Chondrocyte (in vitro differentiated cells): ENCODE measurements at regions not wholly inside any gene's neighbourhood (a gene's known extent, or its start where the extent isn't known, plus 50 kb on each side); places are given as distances from the start of the nearest gene placed in this dataset.

Source experiments
- DNase-seq: peaks from one replicate; pipeline ENCODE4 v3.0.0; 2021; ENCODE audit warnings: mixed read lengths, low spot score
- H3K27ac Mint-ChIP-seq: one replicate; pipeline ENCODE4 v1.8.0; 2021; ENCODE audit warnings: mild to moderate bottlenecking, moderate library complexity, mixed read lengths; ENCODE audit not compliant: unreplicated experiment
- H3K27me3 Mint-ChIP-seq: 2 replicates; pipeline ENCODE4 v1.8.0; 2021; ENCODE audit warnings: low read depth, mixed read lengths
- H3K36me3 Mint-ChIP-seq: 2 replicates; pipeline ENCODE4 v1.8.0; 2021; ENCODE audit warnings: low read depth, mixed read lengths
- H3K4me1 Mint-ChIP-seq: 2 replicates; pipeline ENCODE4 v1.8.0; 2021; ENCODE audit warnings: low read depth, mild to moderate bottlenecking, mixed read lengths
- H3K4me3 Mint-ChIP-seq: one replicate; pipeline ENCODE4 v1.8.0; 2021; ENCODE audit warnings: mild to moderate bottlenecking, moderate library complexity, mixed read lengths; ENCODE audit not compliant: unreplicated experiment
- H3K9me3 Mint-ChIP-seq: 2 replicates; pipeline ENCODE4 v1.8.0; 2021; ENCODE audit warnings: low read depth, mixed read lengths
- TF ChIP-seq, protein P1 (sequence below): fragments of 200-600 bp; sonication (generic); IDR thresholded peaks from 2 replicates; pipeline ENCODE4 v1.5.0; 2021; ENCODE audit warnings: antibody characterized with exemption, mild to moderate bottlenecking, moderate library complexity

- Mint-ChIP-seq H3K4me3 (no peak overlapping the region), H3K4me1 (no peaks in the 10 kb centered on the region), H3K9me3 (peaks cover 8% of the 10 kb centered on the region), H3K36me3 (peaks cover 2% of the 10 kb centered on the region), H3K27me3 (no peaks in the 10 kb centered on the region), H3K27ac (no peak overlapping the region)
- no peak for DNase-seq
- TF ChIP-seq, protein P1, sequence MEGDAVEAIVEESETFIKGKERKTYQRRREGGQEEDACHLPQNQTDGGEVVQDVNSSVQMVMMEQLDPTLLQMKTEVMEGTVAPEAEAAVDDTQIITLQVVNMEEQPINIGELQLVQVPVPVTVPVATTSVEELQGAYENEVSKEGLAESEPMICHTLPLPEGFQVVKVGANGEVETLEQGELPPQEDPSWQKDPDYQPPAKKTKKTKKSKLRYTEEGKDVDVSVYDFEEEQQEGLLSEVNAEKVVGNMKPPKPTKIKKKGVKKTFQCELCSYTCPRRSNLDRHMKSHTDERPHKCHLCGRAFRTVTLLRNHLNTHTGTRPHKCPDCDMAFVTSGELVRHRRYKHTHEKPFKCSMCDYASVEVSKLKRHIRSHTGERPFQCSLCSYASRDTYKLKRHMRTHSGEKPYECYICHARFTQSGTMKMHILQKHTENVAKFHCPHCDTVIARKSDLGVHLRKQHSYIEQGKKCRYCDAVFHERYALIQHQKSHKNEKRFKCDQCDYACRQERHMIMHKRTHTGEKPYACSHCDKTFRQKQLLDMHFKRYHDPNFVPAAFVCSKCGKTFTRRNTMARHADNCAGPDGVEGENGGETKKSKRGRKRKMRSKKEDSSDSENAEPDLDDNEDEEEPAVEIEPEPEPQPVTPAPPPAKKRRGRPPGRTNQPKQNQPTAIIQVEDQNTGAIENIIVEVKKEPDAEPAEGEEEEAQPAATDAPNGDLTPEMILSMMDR, result no peak
Observed at GRCh38 chr7:68537774-68538071, 1060.6 kb upstream of the AUTS2 start.

- DNase-seq, result no peak
- Mint-ChIP-seq H3K9me3 (peaks cover 8% of the 10 kb centered on the region), H3K27me3 (no peaks in the 10 kb centered on the region), H3K36me3 (peaks cover 2% of the 10 kb centered on the region), H3K4me1 (peaks cover 15% of the 10 kb centered on the region), H3K4me3 (no peak overlapping the region), H3K27ac (no peak overlapping the region)
- TF ChIP-seq, protein P1, result no peak
Observed at GRCh38 chr7:68542831-68543230, 1055.4 kb upstream of the AUTS2 start.

DNA sequence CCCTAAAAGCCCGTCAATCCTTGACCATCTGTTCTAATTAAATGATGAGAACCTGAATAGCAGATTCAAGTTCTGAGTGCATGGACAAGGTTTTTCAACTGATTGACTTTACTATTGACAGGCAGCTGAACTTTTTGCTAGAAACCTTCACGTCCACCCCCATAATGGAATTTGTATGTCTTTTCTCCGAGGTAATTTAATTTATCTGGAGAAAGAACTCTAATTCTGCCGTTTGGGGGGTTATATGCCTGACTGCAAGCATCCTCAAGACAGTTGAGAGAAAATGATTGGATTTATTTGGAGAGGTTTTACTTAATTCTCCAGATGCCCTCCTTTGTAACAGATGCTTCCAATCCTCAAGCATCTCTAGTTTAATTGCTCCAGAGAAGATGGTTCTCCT is 1053.4 kb upstream of the AUTS2 start:
- TF ChIP-seq, protein P1, result no peak
- H3K9me3 Mint-ChIP-seq, result peaks cover 8% of the 10 kb centered on the region
- H3K36me3 Mint-ChIP-seq, result peaks cover 2% of the 10 kb centered on the region

GRCh38 chr7:68547181-68547580 is 1051.1 kb upstream of the AUTS2 start:
- H3K27me3 Mint-ChIP-seq, result no peaks in the 10 kb centered on the region
- no peak overlapping the region for H3K4me3 Mint-ChIP-seq

More for the DNA sequence above, 1053.4 kb upstream of the AUTS2 start:
- H3K4me1 Mint-ChIP-seq, result peaks cover 16% of the 10 kb centered on the region
- no peak for DNase-seq
- H3K27ac Mint-ChIP-seq, result no peak overlapping the region
- H3K4me3 Mint-ChIP-seq, result no peak overlapping the region
- no peaks in the 10 kb centered on the region for H3K27me3 Mint-ChIP-seq

GRCh38 chr7:68547799-68548198 is 1050.5 kb upstream of the AUTS2 start:
- no peak for DNase-seq
- peaks cover 2% of the 10 kb centered on the region for H3K9me3 Mint-ChIP-seq
- no peaks in the 10 kb centered on the region for H3K27me3 Mint-ChIP-seq
- no peak overlapping the region for H3K27ac Mint-ChIP-seq
- TF ChIP-seq, protein P1, result no peak
- no peak overlapping the region for H3K4me3 Mint-ChIP-seq
- peaks cover 16% of the 10 kb centered on the region for H3K4me1 Mint-ChIP-seq
- H3K36me3 Mint-ChIP-seq, result no peaks in the 10 kb centered on the region

More at GRCh38 chr7:68547181-68547580, 1051.1 kb upstream of the AUTS2 start:
- Mint-ChIP-seq H3K9me3 (peaks cover 2% of the 10 kb centered on the region), H3K27ac (no peak overlapping the region), H3K36me3 (no peaks in the 10 kb centered on the region), H3K4me1 (peaks cover 16% of the 10 kb centered on the region)
- TF ChIP-seq, protein P1, result no peak
- DNase-seq, result no peak
